Stimulated activated CD8-positive, alpha-beta memory T cell treated with anti-CD3 and anti-CD28 coated beads, Interleukin-7, amount 100 ng/mL, for 48 hours (primary cell): ENCODE measurements at regions not wholly inside any gene's neighbourhood (a gene's known extent, or its start where the extent isn't known, plus 50 kb on each side); places are given as distances from the start of the nearest gene placed in this dataset.
"Not testable (repeated sequence)": the region's sequence is repeated elsewhere in the genome, so short reads cannot be mapped to it uniquely, and the experiment has no call there.

ENCODE experiments used
- DNase-seq, 2 donors: peaks; one replicate each; pipeline ENCODE4 v3.0.0-alpha.2; 2020; ENCODE audit warnings: low read depth in 1 of 2; ENCODE audit errors: extremely low read depth in 1 of 2

GRCh38 chr20:47927944-47928343, 142.7 kb upstream of the SULF2 start:
- DNase-seq, result no peak

DNA sequence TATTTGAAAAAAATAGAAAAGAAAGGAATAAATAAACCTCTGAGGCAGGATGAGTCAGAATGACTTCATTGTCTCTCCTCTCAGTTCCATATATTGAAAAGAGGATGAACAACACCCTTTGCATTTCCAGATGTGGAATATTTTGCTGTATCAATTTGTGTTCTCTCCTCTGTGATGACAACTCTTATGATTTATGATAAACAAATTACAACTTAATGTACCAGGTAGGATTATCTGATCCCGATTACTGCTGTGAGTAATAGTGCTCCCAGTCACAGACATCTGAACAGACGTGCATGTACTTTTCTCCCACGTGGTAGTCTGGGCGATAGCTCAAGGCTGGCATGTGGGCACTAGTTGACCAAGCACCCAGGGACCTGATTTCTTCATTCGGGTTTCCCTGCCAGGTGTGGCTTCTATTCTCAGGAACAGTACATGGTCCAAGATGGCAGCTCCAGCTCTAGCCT, 142.1 kb upstream of the SULF2 start:
- DNase-seq, result no peak

- no peak for DNase-seq
These were observed 141.4 kb upstream of the SULF2 start for GRCh38 chr20:47926731-47927130.

DNA sequence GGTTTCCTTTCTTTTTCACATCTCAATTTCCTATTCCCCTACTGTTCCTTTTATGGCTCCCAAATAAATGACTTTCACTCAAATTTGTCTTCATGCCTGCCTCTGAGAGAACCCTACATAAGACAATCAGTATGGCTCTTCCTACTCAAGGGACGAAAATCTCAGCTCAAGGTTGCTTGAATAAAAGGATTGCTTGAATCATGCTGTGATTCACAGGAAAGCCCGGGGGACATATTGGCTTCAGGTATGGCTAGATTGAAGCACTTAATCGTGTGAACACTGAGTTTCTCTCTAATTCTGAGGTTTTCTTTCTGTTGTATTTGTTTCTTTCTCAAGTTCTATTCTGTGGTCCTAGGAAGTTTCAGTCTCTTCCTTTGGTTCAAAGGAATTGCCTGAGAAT, 140.3 kb upstream of the SULF2 start:
- no peak for DNase-seq

GRCh38 chr20:47922269-47922668, 137.0 kb upstream of the SULF2 start:
- no peak for DNase-seq

- DNase-seq, result not testable (repeated sequence)
These were observed 136.5 kb upstream of the SULF2 start for GRCh38 chr20:47921829-47922228.

DNA sequence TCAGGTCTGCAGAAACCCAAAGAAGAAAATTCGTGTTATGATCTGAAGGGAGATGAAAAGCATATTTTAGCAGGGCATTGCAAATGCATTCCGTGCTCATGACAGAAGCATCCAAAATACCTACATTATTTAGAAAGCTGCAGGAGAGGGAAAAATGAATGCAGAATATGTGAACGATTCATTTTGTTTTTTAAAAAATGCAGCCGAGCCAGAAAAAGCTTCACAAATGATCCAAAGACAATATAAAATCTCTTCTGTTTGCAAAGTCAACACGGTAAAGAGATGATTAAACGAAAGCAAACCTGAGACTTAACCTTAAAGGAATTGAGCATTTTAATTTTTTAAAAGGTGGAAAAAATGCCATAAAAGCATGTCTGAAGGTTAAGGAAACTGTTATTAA, 136.1 kb upstream of the SULF2 start:
- DNase-seq, result no peak

DNA sequence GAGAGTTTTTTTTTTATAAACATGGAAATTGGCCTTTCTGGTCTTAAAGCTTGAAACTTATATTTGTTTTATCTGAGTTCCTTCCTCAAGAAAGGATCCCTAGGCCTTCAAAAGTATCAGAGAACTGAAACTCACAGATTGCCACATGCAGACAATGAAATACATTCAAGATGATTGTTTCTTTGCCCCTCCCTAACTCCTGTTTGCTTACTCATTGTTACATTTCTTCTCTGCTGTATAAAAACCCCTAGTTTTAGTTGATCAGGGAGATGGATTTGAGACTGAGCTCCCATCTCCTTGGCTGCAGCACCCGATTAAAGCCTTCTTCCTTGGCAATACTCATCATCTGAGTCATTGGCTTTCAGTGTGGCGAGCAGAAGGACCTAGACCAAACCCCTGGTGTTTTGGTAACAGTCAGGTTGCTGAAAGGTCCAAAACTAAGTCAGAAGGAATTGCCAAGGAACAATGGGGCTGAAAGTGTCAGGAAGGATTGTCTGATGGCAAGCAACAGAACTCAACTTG, 132.3 kb upstream of the SULF2 start:
- DNase-seq, result no peak

GRCh38 chr20:47915495-47915894, 130.2 kb upstream of the SULF2 start:
- no peak for DNase-seq

GRCh38 chr20:47914792-47915191, 129.5 kb upstream of the SULF2 start:
- DNase-seq, result no peak

- not testable (repeated sequence) for DNase-seq
These were observed 127.7 kb upstream of the SULF2 start for GRCh38 chr20:47912786-47913501.

GRCh38 chr20:47912165-47912564, 126.9 kb upstream of the SULF2 start:
- not testable (repeated sequence) for DNase-seq

DNA sequence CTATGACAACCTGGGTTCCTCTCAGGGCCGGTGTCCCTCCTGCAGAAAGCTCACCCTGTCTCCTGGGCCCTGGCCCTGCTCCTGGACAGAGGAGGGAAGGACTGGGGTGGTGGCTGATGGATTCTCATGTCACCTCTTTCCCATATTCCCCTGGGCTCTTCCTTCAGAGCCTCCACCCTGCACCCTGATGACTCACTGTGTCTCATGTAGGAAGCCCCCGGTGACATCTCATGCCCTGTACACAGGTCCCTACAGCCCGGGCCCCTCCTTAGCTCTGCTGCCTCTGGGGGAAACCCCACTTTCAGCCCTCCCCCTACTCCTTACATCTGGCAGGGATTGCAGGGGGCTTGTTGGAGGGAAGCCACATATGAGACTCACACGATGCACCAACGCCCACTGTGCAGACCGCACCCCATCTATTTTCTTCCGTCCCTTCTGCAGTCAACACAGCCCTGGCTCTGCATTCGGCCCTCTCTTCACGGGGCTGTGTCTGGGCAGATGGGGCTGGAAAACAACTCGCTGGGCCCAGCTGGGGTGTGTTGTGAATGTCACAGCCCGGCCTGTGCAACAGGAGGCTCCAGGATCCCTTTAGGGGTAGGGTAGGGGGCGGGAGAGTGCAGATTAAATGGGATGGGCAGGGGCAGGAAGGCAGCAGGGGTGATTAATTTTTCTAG, 124.6 kb upstream of the SULF2 start:
- DNase-seq, result not testable (repeated sequence)

DNA sequence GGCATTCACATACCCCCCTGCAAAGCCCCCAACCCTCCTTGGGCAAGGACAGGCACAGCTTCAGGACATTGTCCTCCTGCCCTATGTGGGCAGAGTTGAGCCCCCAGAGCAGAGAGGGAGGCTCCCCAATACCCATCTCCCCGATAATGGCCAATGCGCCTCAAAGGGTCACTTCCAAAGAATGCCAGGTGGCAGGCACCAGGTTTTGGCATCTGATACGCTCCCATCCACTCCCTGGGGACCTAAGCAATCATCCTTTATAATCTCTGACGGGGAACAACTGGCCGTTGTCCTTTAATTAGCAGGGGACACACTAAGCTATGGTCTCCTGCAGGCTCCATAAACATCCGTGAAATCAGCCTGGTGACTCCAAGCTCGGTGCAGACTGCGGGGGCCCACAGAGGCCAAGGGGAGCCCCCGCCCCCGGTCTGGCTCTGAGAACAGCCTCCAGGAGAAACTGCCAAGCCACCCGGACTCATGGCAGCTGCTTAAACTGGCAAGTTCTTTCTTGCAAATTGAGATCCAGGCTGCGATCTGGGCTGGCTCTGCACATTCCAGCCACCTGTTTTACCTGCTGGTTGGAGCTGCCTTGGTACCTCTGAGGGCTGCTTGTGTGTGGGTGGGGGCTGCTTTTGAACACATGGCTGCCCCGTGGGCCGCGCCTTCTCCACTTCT, 123.2 kb upstream of the SULF2 start:
- DNase-seq, result not testable (repeated sequence)

GRCh38 chr20:47907951-47908350, 122.7 kb upstream of the SULF2 start:
- DNase-seq, result not testable (repeated sequence)

DNA sequence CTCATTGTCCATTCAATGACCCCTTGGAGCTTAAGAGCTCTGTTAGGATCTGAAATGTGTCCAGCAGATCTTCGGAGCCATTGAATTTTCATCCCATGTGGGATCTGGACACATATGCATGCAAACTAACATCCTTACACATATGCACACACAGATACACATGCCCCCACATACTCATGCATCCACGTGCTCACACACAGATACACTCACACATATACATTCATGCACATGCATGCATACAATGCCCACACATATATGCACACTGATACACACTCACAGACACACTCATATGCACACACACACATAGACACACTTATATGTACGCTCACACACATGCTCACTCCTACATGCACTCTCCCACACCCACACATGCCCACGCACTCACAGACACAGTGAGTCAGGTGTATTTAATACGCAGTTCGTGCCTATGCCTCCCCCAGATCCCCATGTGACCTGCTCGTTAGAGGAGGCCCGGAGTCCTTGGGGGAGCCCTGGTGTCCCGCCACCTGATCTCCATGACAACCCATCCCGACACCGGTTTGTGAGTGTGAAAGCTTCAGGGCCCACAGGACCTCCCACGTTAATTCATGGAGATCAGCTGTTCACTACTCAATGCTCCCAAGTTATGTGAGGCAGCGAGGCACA, 121.9 kb upstream of the SULF2 start:
- DNase-seq, result no peak

- no peak for DNase-seq
These were observed 121.0 kb upstream of the SULF2 start for GRCh38 chr20:47906348-47906660.

DNA sequence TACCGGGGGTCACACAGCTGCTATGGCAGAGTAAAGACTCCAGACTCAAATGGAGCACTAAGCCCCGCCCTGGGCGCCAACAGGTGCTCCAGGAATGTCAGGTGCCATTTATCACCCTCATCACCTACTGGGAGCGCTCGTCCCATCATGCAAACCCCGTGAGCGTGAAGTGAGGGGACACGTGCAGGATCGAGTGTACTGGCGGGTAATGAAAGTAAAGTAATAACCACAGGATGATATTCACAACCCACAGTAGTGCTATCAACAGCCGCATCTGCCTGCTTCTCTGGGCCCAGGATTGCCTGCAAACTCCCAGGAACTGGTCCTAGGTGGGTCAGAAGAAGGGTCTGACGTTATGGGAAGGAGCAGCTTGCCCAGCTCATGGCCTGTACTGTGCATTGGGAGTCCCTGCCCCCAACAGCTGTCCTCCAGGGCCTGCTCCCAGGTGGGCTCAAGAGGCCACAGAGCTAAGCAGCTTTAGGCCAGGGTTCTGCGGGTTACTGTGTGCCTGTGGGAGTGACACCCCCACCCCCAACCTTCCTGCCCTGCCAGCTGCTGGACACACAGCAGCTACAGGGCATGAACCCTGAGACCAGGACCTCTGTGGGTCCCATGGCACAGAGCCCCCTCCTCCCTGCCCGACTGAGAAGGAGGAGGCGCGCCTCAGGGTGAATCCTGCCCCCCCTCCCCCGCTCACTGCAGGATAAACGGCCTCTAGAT, 120.5 kb upstream of the SULF2 start:
- no peak for DNase-seq

GRCh38 chr20:47903009-47903408, 117.7 kb upstream of the SULF2 start:
- not testable (repeated sequence) for DNase-seq

DNA sequence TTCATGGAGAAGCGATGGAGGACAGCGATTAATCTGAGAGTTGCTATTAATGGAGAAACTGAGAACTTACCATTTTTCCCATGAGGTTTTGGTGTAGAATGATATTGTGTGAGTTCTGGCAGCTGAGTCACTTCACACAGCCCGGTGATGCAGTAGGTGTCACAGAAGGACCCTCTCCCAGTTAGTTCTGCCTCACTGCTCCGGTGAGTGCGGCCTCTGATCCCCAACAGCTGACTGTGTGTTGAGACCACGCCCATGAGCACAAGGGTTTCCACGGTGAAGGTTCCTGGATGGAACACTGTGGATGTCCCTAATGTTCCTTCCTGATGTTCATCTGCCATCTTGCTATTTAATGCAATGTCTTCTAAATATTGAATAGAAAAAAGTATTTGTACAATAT, 114.0 kb upstream of the SULF2 start:
- not testable (repeated sequence) for DNase-seq

DNA sequence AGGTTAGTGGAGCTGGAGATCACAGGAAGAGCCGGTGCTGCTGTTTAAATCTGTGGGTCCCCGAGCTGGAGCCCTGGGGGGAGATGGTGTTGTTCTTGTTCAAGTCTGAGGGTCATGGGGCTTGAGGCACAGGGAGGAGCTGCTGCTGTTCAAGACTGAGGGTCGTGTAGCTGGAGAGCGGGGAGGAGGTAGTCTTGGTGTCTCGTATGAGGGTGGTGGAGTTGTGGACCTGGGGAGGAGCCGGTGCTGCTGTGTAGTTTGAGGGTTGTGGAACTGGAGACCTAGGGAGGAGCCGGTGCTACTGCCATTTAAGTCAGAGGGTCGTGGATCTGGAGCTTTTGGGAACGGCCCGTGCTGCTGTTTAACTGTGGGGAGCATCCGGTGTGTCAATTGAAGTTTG, 112.2 kb upstream of the SULF2 start:
- DNase-seq, result no peak
